Central memory CD4-positive, alpha-beta T cell (primary cell): ENCODE measurements at regions not wholly inside any gene's neighbourhood (a gene's known extent, or its start where the extent isn't known, plus 50 kb on each side); places are given as distances from the start of the nearest gene placed in this dataset.
"Not testable (repeated sequence)": the region's sequence is repeated elsewhere in the genome, so short reads cannot be mapped to it uniquely, and the experiment has no call there.

Experiments
- DNase-seq: peaks from one replicate; pipeline ENCODE4 v3.0.0; 2022

DNA sequence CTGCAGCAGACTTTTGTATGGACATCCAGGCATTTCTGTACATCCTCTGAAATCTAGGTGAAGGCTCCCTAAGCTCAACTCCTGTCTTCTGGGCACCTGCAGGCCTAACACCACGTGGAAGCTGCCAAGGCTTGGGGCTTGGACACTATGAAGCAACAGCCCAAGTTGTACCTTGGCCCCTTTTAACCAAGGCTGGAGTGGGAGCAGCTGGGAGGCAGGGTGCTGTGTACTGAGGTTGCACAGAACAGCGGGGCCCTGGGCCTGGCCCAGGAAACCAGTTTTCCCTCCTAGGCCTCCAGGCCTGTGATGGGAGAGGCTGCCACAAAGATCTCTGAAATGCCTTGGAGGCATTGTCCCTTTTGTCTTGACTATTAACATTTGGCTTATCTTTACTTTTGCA, 214.4 kb upstream of the LRIG3 start:
- DNase-seq: no peak

GRCh38 chr12:59131462-59131861, 211.2 kb upstream of the LRIG3 start:
- DNase-seq: no peak

GRCh38 chr12:59122784-59123183, 202.5 kb upstream of the LRIG3 start:
- DNase-seq: no peak

DNA sequence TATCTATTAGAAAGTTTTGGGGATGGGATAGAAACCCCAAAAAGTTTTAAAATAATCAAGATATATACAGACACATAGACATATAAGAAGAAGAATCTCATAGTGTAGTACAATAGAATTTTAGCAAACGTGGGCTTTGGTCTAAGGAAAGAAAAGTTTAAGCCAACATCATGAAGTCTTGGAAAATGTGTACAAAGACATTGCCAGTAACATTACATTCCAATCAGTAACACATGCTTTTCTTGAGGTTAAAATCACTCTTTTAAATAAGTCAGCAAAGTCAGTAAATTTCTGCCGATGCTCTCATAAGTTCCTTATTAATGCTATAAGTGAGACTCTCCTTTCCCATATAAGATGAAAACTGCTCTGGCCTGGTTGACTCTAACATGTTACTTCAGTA, 201.1 kb upstream of the LRIG3 start:
- DNase-seq: no peak

DNA sequence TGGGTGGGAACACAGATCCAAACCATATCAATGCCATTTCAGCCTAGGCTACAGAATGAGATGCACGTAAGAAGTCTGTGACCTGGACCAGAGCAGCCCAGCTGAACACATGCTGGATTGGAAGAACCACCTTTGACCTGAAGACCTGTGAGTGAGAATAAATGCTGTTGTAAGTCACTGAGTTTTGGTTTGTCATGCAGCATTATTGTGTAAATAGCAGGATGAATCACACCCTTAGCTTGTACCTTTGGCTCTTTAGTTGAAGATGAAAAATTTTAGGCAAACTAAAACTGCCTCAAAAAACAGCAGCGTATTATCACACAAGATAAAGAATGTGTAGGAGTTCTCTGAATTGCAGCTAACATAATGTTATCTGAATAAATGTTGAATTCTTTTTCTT, 199.4 kb upstream of the LRIG3 start:
- DNase-seq: no peak

DNA sequence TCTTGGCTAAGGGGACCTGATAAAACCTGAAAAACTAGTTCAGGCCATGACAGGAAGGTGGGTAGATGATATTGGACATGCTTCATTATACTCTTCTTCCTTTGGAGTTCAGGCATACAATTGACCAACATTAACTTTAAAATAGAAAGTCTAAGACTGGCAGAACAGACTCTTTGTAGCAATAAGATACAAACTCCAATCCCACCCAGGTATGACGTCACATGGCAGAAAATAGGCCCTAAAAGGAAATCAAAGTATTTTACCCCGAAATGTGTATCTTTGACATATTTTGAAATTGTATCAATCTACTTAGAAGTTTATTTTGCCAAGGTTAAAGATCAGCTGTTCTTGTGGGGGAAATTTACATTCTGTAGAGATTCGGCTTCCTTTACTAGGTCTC, 198.1 kb upstream of the LRIG3 start:
- no peak for DNase-seq

DNA sequence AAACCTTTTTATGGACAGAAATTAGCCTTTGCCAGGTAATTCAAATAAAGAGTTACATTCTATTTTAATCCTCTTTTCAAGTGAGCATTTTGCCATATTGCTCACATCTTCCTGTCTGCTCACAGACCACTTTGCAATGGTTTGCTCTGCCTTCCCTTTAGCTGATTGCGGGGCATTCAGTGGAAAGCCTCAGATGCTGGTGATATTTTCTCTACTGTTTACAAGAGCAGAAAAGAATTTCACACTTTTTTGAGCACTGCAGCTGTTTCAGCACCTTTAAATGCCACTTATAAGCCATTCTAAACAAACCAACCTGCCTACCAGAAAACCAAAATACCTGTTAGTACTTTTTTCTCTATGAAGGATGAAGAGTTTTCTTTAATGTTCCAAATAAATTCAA, 195.7 kb upstream of the LRIG3 start:
- DNase-seq: no peak

DNA sequence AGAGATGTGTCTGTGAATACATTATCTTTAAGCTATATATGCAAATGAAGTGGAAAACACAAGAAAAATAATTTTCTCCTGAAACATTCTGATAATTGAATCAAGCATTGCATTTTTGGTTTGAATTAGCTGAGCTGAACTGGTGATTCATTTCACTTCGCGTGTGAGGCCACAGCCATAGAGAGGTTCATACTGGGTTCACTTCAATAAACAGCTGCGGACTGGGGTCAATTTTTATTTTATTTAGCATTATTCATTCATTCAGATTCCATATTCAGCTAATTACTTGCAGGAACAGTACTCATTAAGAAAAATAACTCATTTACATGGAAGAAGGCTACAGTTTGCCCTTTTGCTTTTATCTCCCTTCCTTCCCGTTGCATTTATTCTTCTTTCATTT, 195.2 kb upstream of the LRIG3 start:
- DNase-seq: no peak

GRCh38 chr12:59113831-59114615, 193.7 kb upstream of the LRIG3 start:
- no peak for DNase-seq

DNA sequence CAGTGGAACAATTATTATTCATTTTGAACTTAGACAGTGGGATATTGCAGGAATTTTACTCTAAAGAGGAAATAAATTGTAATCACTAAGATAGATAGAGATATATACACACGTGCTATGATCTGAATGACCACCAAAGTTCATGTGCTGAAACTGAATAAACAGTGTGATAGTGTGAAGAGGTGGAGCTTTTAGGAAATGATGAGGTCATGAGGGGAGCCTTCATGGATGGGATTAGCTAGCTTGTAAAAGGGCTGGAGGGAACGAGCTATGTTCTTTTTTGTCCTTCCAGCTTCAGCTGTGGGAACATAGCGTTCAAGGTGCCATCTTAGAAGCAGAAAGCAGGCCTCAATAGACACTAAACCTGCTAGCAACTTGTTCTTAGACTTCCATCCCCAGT, 191.5 kb upstream of the LRIG3 start:
- no peak for DNase-seq

DNA sequence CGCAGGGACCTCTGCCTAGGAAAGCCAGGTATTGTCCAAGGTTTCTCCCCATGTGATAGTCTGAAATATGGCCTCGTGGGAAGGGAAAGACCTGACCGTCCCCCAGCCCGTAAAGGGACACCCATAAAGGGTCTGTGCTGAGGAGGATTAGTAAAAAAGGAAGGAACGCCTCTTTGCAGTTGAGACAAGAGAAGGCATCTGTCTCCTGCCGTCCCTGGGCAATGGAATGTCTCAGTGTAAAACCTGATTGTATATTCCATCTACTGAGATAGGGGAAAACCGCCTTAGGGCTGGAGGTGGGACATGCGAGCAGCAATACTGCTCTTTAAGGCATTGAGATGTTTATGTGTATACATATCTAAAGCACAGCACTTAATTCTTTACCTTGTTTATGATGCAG, 188.2 kb upstream of the LRIG3 start:
- not testable (repeated sequence) for DNase-seq

DNA sequence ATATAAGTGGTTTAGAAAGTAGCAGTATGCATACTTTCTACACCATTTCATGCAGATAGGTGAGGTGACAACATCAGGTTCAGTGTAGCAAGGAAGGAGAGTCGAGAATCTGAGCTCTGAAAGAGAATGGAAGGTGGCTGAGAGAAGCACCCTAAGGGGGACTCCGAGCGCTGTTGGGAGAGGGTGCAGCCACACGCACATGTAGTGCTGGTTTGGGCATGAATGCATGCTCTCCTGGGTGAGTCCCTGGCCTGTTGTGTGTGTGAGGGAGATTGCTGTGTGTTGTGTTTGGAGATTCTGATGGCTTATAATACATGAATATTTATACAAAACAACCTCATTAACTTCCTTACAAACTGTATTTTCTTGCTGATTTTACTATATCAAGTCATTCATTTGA, 180.3 kb upstream of the LRIG3 start:
- DNase-seq: no peak

DNA sequence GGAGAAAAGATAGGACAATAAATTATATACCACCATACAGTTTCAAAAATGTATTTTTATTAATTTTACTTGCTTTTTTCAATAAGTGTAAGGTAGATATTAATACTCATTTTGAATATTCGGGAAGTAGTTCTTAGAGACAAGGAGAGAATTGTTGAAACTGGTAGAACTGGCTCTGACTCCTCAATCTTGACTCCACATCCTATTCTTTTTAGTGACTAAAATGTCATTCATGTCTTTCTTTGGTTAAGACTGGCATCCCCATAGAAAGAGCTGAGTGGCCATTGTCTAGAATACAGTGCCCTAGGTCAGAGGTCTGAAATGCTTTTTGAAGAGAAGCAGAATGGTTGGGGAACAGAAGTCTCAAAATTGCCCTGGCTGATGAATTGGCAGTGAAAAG, 177.6 kb upstream of the LRIG3 start:
- DNase-seq: no peak

- no peak for DNase-seq
These were observed 175.9 kb upstream of the LRIG3 start for GRCh38 chr12:59096246-59096645.

DNA sequence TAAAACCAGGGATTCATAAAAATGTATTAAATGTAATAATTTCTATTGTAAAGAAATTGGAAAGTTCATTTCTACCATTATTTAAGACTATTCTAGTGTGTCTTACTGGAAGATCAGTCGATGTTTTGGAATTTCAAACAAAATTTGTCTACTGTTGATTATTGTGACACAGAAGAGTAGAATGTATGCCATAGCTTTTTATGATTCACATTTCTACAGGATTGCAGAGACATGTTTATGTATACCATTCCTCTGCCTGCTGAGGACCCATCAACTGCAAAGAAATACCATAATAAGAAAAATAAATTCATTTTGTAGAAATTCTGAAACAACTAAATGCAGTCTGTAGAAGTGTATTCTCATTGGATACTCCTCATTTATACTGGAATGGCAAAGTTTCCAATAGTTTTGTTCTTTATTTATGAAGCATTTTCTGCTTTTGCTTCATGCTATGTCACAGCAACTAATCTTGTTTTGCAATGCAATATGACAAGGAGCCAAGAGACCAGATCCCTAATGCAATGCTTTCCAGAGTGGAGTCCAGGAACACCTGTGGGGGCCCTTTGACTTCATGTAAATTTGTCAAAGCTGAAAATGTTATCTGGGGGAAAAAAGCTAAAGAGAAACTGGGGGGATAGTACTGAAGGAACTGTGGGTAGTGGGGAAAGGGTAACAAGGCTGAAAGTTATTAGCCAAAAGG, 172.9 kb upstream of the LRIG3 start:
- no peak for DNase-seq

DNA sequence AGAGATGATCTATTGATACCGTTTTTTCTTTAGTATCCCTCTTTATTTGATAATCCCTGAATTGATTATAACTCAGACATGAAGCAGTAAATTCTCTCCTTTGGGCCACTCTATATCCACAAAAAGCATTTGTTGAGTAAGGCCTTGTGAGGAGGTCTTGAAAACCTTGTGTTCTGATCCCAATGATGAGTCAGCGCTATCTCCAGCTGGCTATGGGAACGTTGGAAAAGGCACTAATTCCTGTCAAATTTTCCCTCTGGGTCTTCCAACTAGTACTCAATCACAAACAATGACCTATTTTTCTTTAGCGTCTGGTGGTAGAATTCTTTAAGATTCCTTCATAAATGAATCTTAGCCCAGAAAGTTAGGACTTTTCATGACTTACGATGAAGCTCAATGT, 168.4 kb upstream of the LRIG3 start:
- no peak for DNase-seq

GRCh38 chr12:59087691-59088090, 167.4 kb upstream of the LRIG3 start:
- no peak for DNase-seq

DNA sequence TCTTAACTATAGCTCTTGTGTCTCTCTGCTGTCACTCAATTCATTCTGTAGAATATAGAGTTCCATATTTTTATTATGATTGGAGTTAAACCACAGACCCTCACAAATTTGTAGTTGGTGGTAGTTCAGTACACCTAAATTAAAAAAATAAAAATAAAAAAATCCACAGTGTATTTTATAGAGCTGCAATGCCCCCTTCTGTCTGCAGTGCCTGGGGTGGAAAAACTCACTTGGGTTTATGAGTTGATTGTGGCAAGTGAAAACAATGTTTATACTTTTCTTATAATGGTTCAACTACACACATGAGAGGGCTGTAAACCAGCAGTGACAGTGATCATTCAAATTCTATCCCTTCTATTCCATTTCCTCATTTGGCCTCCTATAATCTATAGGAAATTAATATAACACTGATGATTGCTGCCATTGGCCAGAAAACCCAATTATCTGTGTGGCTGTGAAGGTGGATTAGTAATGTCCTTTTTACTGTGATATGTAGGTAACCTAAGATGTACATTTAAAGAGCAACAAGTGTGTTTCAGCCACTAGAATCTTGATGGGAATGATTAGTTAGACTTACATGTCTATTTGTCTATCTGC, 166.9 kb upstream of the LRIG3 start:
- DNase-seq: no peak

DNA sequence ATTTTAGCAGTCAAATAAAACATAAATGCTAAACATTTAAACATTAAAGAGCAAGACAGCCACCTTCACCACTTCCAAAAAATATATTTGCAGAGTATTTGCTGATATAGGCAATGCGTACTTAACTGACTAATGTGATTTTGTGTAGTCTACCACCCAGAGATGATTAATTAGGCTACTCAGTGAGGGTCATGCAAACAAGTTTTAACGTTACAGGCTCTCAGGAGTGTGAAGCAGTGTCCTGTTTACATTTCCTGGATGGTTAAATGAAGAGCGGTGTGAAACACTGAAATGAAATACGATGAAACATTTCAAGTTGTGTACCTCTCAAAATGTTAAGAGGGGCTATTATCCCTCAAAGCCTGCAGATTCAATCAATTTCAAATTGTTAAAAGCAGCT, 165.8 kb upstream of the LRIG3 start:
- no peak for DNase-seq

DNA sequence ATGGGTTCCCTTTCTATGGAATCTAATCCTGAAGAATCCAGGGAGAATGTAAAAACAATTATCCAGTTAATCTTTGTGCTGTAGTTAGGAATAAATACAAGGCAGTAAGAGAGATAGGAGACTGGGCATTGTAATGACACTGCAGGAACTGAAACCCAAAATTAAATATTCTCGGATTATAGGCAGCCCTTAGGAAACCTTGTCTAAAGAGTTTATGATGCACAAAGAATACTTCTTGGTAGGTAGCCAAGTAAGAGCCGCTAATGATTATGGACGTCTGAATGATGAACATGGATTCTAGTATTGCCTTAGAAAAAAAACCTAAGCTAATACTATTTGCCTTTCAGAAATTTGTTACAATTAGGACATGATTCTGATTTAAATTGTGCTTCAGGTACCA, 165.4 kb upstream of the LRIG3 start:
- DNase-seq: no peak

DNA sequence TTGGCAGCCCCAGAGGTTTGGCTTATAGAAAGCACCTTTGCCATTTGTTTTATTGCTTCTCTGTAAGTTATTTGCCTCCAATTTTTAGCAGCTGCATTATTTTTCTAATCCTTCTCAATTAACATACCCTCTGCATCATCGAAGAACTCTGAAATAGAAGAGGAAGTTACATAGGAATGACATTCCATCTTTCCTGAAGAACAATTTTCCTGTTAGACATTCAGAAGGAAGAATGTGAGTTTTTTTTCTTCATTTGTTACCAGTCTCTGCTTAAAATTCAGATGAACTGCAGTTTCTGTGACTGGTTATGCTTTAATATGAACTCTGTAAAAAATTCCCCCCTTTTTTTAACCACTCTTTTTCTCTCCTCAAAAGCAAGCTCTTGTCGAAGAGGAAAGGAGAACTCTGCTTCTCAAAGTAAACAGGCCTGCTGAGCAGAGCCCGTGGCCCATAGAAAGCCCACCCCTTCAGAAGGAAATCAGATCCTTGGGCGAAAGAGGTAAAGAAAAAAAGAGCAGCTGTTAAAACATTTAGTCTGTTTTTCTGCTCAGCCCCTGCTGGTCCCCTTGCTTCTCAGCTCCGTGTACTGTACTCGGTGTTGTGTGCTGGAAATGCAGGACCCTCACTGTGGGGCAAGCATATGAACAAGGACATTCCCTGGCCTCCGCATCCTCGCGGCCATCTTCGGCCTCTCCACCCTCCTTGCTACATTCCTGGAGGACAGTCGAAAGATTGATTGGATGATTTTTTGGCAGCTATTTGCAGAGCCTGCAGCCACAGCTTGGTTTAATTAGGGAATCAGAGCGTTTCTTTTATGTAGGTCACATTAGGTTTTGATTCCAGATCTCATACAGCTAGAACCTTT, 164.4 kb upstream of the LRIG3 start:
- no peak for DNase-seq

DNA sequence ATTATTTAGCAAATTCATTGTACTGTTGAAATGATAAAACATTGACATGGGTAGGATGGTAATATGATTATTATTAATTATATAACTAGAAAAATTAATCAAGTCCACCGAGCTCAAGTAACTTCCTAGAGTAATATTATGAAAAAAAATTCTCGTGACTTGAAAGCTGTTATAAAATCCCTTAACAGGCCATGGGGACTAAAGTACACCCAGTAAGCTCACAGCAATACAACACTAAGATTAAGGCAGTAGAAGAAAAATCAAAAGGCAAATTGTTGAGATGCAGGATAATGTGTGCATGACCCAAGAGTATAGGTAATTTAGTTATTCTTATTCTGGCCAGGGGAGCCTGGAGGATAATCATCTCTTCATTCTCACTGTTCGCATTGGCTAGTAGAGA, 162.6 kb upstream of the LRIG3 start:
- DNase-seq: no peak

GRCh38 chr12:59080101-59080500, 159.8 kb upstream of the LRIG3 start:
- no peak for DNase-seq
